H1 (cell line): ENCODE measurements at regions not wholly inside any gene's neighbourhood (a gene's known extent, or its start where the extent isn't known, plus 50 kb on each side); places are given as distances from the start of the nearest gene placed in this dataset.

Experiments used
- CTCF ChIA-PET: fragments of 300-600 bp; sonication (Branson Sonifier 250); formaldehyde crosslinking; loops from one replicate; lab custom pipeline; 2021; ENCODE audit not compliant: partially characterized antibody; lab: Charles Lee
- POLR2A ChIA-PET: fragments of 300-600 bp; sonication (Branson Sonifier 250); formaldehyde crosslinking; loops from one replicate; lab custom pipeline; 2021; ENCODE audit warnings: inconsistent platforms; ENCODE audit not compliant: partially characterized antibody; lab: Charles Lee
- DNase-seq, 2 experiments: peaks; one replicate each; pipeline versions ENCODE4 v3.0.0 to v3.0.0-alpha.2; 2010 to 2022; ENCODE audit warnings: low spot score in 2 of 2, low read depth in 1 of 2, mixed read lengths in 1 of 2
- FAIRE-seq: peaks from 2 replicates; lab custom pipeline; 2011; peaks lifted over from hg19 to GRCh38; lab: Jason Lieb, UNC
- H2AFZ ChIP-seq: 2 replicates; pipeline ENCODE4 v1.8.1; 2012; ENCODE audit warnings: low read length, inconsistent platforms
- H2AK5ac ChIP-seq: 2 replicates; pipeline ENCODE4 v1.6.1; 2013; ENCODE audit warnings: low read depth, low read length
- H2BK120ac ChIP-seq: replicated peaks from 2 replicates; pipeline ENCODE3; 2013; ENCODE audit warnings: low read depth, low read length, inconsistent platforms
- H2BK12ac ChIP-seq: 2 replicates; pipeline ENCODE4 v1.6.1; 2013; ENCODE audit warnings: low read depth, low read length
- H2BK15ac ChIP-seq: 2 replicates; pipeline ENCODE4 v1.6.1; 2013; ENCODE audit warnings: low read length
- H2BK20ac ChIP-seq: 2 replicates; pipeline ENCODE4 v1.6.1; 2013; ENCODE audit warnings: low read length
- H2BK5ac ChIP-seq: 2 replicates; pipeline ENCODE4 v1.6.1; 2013; ENCODE audit warnings: low read depth, low read length
- H3K14ac ChIP-seq: 2 replicates; pipeline ENCODE4 v1.6.1; 2013; ENCODE audit warnings: inconsistent platforms; ENCODE audit not compliant: insufficient read length
- H3K18ac ChIP-seq: 2 replicates; pipeline ENCODE4 v1.6.1; 2013; ENCODE audit warnings: low read length; ENCODE audit errors: extremely low read depth
- H3K23ac ChIP-seq: 2 replicates; pipeline ENCODE4 v1.6.1; 2013; ENCODE audit warnings: inconsistent platforms; ENCODE audit not compliant: insufficient read length
- H3K23me2 ChIP-seq: 2 replicates; pipeline ENCODE4 v1.6.1; 2013; ENCODE audit warnings: low read depth, low read length
- H3K27ac ChIP-seq: 2 replicates; pipeline ENCODE4 v1.6.1; 2011; ENCODE audit warnings: low read depth, low read length, inconsistent platforms
- H3K27me3 ChIP-seq, 4 experiments: replicated peaks in 1 of 4; 1 replicate in 1 of 4; 2 replicates in 3 of 4; pipeline versions ENCODE4 v1.6.1 to v1.8.1; 2011 to 2013; ENCODE audit warnings: low read length in 3 of 4, mild to moderate bottlenecking in 3 of 4, inconsistent platforms in 2 of 4, mixed read lengths in 2 of 4, moderate library complexity in 1 of 4; ENCODE audit not compliant: control insufficient read depth in 3 of 4, insufficient read depth in 3 of 4; ENCODE audit errors: extremely low read depth in 1 of 4
- H3K36me3 ChIP-seq, 4 experiments: 2 replicates each; pipeline versions ENCODE4 v1.6.1 to v1.8.1; 2011 to 2013; ENCODE audit warnings: mild to moderate bottlenecking in 4 of 4, low read length in 3 of 4, moderate library complexity in 2 of 4, control low read depth in 1 of 4, inconsistent platforms in 1 of 4; ENCODE audit not compliant: insufficient read depth in 4 of 4, control insufficient read depth in 2 of 4
- H3K4ac ChIP-seq: replicated peaks from 2 replicates; pipeline ENCODE3; 2013; ENCODE audit warnings: low read length, low read depth, mixed read lengths, inconsistent platforms; ENCODE audit not compliant: insufficient read length
- H3K4me1 ChIP-seq, 4 experiments: replicated peaks in 1 of 4; 1 replicate in 1 of 4; 2 replicates in 3 of 4; pipeline versions ENCODE4 v1.6.1 to v1.8.1; 2011 to 2013; ENCODE audit warnings: low read length in 3 of 4, inconsistent platforms in 2 of 4, mixed read lengths in 1 of 4; ENCODE audit not compliant: insufficient read depth in 4 of 4, control insufficient read depth in 3 of 4
- H3K4me2 ChIP-seq, 2 experiments: 2 replicates each; pipeline versions ENCODE4 v1.6.1 to v1.8.1; 2011 to 2013; ENCODE audit warnings: low read depth in 2 of 2, low read length in 2 of 2, control low read depth in 1 of 2, inconsistent platforms in 1 of 2, mild to moderate bottlenecking in 1 of 2; ENCODE audit not compliant: insufficient read depth in 1 of 2
- H3K4me3 ChIP-seq, 4 experiments: fragments of 200-600, 300-600 bp in 1 of 4; sonication (generic), shearing (Covaris generic), sonication (Bioruptor Twin) in 1 of 4; 2 replicates each; pipeline versions ENCODE4 v1.5.1 to v1.8.1; 2011 to 2016; ENCODE audit warnings: low read length in 4 of 4, low read depth in 3 of 4, control low read depth in 2 of 4, inconsistent platforms in 2 of 4, mild to moderate bottlenecking in 2 of 4, mixed read lengths in 1 of 4, moderate library complexity in 1 of 4; ENCODE audit not compliant: insufficient read depth in 2 of 4; ENCODE audit errors: extremely low read depth in 1 of 4
- H3K56ac ChIP-seq: replicated peaks from 2 replicates; pipeline ENCODE3; 2013; ENCODE audit warnings: low read depth, mild to moderate bottlenecking, mixed read lengths, low read length, inconsistent platforms; ENCODE audit not compliant: insufficient read length
- H3K79me1 ChIP-seq: 2 replicates; pipeline ENCODE4 v1.6.1; 2013; ENCODE audit warnings: low read depth, low read length, control low read depth
- H3K79me2 ChIP-seq, 2 experiments: 2 replicates each; pipeline versions ENCODE4 v1.6.1 to v1.8.1; 2012 to 2013; ENCODE audit warnings: low read length in 2 of 2, mild to moderate bottlenecking in 2 of 2, inconsistent platforms in 1 of 2; ENCODE audit not compliant: insufficient read depth in 2 of 2, control insufficient read depth in 1 of 2
- H3K9ac ChIP-seq, 4 experiments: replicated peaks in 1 of 4; 1 replicate in 1 of 4; 2 replicates in 3 of 4; pipeline versions ENCODE4 v1.6.1 to v1.8.1; 2011 to 2013; ENCODE audit warnings: low read depth in 3 of 4, low read length in 3 of 4, control low read depth in 2 of 4, mild to moderate bottlenecking in 2 of 4, moderate library complexity in 2 of 4, inconsistent platforms in 1 of 4; ENCODE audit errors: extremely low read depth in 1 of 4
- H3K9me3 ChIP-seq, 2 experiments: 2 replicates each; pipeline versions ENCODE4 v1.6.1 to v1.8.1; 2012 to 2013; ENCODE audit warnings: mild to moderate bottlenecking in 2 of 2, moderate library complexity in 2 of 2, control low read depth in 1 of 2, inconsistent platforms in 1 of 2, low read depth in 1 of 2, low read length in 1 of 2, mixed read lengths in 1 of 2; ENCODE audit not compliant: insufficient read depth in 2 of 2
- H4K20me1 ChIP-seq, 2 experiments: replicated peaks in 1 of 2; 2 replicates each; pipeline versions ENCODE3 to v1.8.1; 2011 to 2013; ENCODE audit warnings: inconsistent platforms in 2 of 2, low read length in 2 of 2, mild to moderate bottlenecking in 1 of 2; ENCODE audit not compliant: insufficient read depth in 2 of 2, control insufficient read depth in 1 of 2
- H4K5ac ChIP-seq: 2 replicates; pipeline ENCODE4 v1.6.1; 2013; ENCODE audit warnings: low read length, low read depth, mixed read lengths, inconsistent platforms; ENCODE audit not compliant: insufficient read length
- H4K8ac ChIP-seq: 2 replicates; pipeline ENCODE4 v1.8.0; 2013; ENCODE audit warnings: mild to moderate bottlenecking, moderate library complexity, low read length, inconsistent platforms; ENCODE audit not compliant: insufficient read depth; ENCODE audit errors: extremely low read depth
- H4K91ac ChIP-seq: replicated peaks from 2 replicates; pipeline ENCODE3; 2013; ENCODE audit warnings: low read length, mixed read lengths, inconsistent platforms; ENCODE audit not compliant: insufficient read length
- JUND ChIP-seq: IDR thresholded peaks from 2 replicates; pipeline ENCODE4 v1.6.1; 2011; ENCODE audit warnings: mild to moderate bottlenecking, improper control_type of control experiment, low read length
- MAFK ChIP-seq: IDR thresholded peaks from 2 replicates; pipeline ENCODE4 v1.6.1; 2012; ENCODE audit warnings: low read depth, mild to moderate bottlenecking, improper control_type of control experiment, low read length
- POLR2AphosphoS5 ChIP-seq: IDR thresholded peaks from 2 replicates; pipeline ENCODE4 v1.6.1; 2011; ENCODE audit warnings: low read depth, low read length
- RFX5 ChIP-seq: IDR thresholded peaks from 2 replicates; pipeline ENCODE4 v1.6.1; 2011; ENCODE audit warnings: low read depth, low read length, improper control_type of control experiment, borderline replicate concordance
- SIN3A ChIP-seq, 2 experiments: IDR thresholded peaks in 1 of 2; conservative IDR thresholded peaks in 1 of 2; 2 replicates each; pipeline ENCODE4 v1.6.1; 2011 to 2012; ENCODE audit warnings: low read length in 2 of 2, improper control_type of control experiment in 1 of 2, low read depth in 1 of 2, mild to moderate bottlenecking in 1 of 2
- TAF1 ChIP-seq: IDR thresholded peaks from 2 replicates; pipeline ENCODE4 v1.6.1; 2011; ENCODE audit warnings: mild to moderate bottlenecking, low read depth, low read length
- USF2 ChIP-seq: IDR thresholded peaks from 2 replicates; pipeline ENCODE4 v1.6.1; 2011; ENCODE audit warnings: low read length, improper control_type of control experiment
- WGBS, 2 experiments: shearing (Covaris generic) in 1 of 2; methylation state at CpG; one replicate each; pipeline versions ENCODE4 v1.1.6 to v1.1.7; 2013 to 2015; ENCODE audit warnings: low lambda C conversion rate in 2 of 2, mixed read lengths in 2 of 2, inconsistent platforms in 1 of 2, low coverage in 1 of 2, missing lambda C conversion rate in 1 of 2; ENCODE audit not compliant: insufficient replicate concordance in 2 of 2, insufficient coverage in 1 of 2, insufficient read length in 1 of 2; ENCODE audit errors: extremely low coverage in 1 of 2, missing lambda C conversion rate in 1 of 2; 5-methylcytosine and 5-hydroxymethylcytosine counted together
- TF ChIP-seq, protein P1 (sequence below): IDR thresholded peaks from 2 replicates; pipeline ENCODE4 v1.6.1; 2011; ENCODE audit warnings: low read depth, mild to moderate bottlenecking, low read length; ENCODE audit not compliant: insufficient read depth

DNA sequence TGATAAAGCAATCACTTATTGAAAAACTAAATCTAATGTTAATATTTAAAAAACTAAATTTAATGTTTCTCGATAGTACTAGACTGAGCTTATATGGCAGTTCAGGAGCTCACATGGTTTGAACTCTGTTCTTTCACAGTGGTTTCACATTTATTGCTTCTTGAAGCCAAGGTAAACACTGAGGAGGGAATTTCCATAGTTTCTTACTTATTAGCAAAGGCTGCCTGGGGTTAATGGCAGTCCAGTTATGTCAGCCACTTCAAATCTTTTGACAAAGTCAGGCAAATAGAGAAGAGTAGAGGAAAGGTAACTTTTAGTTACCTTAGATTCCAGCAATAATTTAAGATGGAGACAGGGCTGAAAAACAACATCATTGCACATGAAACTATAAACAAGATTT lies 831.5 kb downstream of the ROBO2 start:
- no peak overlapping the region for H4K5ac ChIP-seq
- no peak overlapping the region for H2BK20ac ChIP-seq
- no peaks in the 10 kb centered on the region for H3K79me2 ChIP-seq
- no peak overlapping the region for H2BK12ac ChIP-seq
- no peaks in the 10 kb centered on the region for H3K9me3 ChIP-seq
- H3K4me1 ChIP-seq, result no peaks in the 10 kb centered on the region
- H4K8ac ChIP-seq, result no peak overlapping the region
- no peak overlapping the region for H2AK5ac ChIP-seq
- no peak overlapping the region for H2BK120ac ChIP-seq
- no peaks in the 10 kb centered on the region for H3K36me3 ChIP-seq
- H2AFZ ChIP-seq, result no peak overlapping the region
- POLR2A ChIA-PET, result no interaction called here
- peaks cover 2% of the 10 kb centered on the region; the same call in 1 of the 2 replicates for H3K23me2 ChIP-seq
- CTCF ChIA-PET, result no interaction called here
- no peak overlapping the region for H3K4ac ChIP-seq
- no peaks in the 10 kb centered on the region for H3K27me3 ChIP-seq
- no peak overlapping the region for H3K23ac ChIP-seq
- TF ChIP-seq TAF1 (no peak), JUND (no peak), SIN3A (conservative IDR thresholded peaks at IDR 0.05 in 1 of 2, IDR thresholded peaks at IDR 0.05 in 1 of 2; ENCODE audit: low read depth in 1 of 2, low read length in 2 of 2) (no peak), MAFK (no peak), USF2 (no peak), RFX5 (no peak), POLR2AphosphoS5 (no peak)
- TF ChIP-seq, protein P1, sequence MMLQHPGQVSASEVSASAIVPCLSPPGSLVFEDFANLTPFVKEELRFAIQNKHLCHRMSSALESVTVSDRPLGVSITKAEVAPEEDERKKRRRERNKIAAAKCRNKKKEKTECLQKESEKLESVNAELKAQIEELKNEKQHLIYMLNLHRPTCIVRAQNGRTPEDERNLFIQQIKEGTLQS, result no peak
- no peak overlapping the region for H3K18ac ChIP-seq
- no peak overlapping the region for H2BK5ac ChIP-seq
- H3K9ac ChIP-seq, result no peak overlapping the region
- H3K56ac ChIP-seq, result no peak overlapping the region
- FAIRE-seq (no peak), DNase-seq (no peak)
- H3K27ac ChIP-seq, result no peak overlapping the region
- no peak overlapping the region for H3K14ac ChIP-seq
- H3K79me1 ChIP-seq, result no peaks in the 10 kb centered on the region
- WGBS, 2 experiments, result 96% methylated on average over 1 of the region's 1 CpG; no CpG with 5 or more reads in 1 of the 2 experiments
- H4K91ac ChIP-seq, result no peak overlapping the region
- H3K4me3 ChIP-seq, result no peak overlapping the region
- no peak overlapping the region for H3K4me2 ChIP-seq
- no peaks in the 10 kb centered on the region for H4K20me1 ChIP-seq
- no peak overlapping the region for H2BK15ac ChIP-seq
